Peyer's patch (tissue), 4 donors: ENCODE measurements at regions not wholly inside any gene's neighbourhood (a gene's known extent, or its start where the extent isn't known, plus 50 kb on each side); places are given as distances from the start of the nearest gene placed in this dataset.

ENCODE experiments used
- POLR2A ChIP-seq, 2 donors: fragments of 450-650 bp; IDR thresholded peaks; one replicate each; pipeline ENCODE4 v1.5.1; 2017; ENCODE audit warnings: antibody characterized with exemption in 2 of 2, mild to moderate bottlenecking in 2 of 2, moderate library complexity in 2 of 2
- TF ChIP-seq, protein P1 (sequence below), 6 experiments: fragments of 450-650 bp in 4 of 6; fragments of 200-600 bp in 2 of 6; sonication (generic) in 1 of 6; IDR thresholded peaks; one replicate each; pipeline ENCODE4 v1.5.1; 2017 to 2019; ENCODE audit warnings: antibody characterized with exemption in 6 of 6, mild to moderate bottlenecking in 3 of 6, moderate library complexity in 1 of 6

DNA sequence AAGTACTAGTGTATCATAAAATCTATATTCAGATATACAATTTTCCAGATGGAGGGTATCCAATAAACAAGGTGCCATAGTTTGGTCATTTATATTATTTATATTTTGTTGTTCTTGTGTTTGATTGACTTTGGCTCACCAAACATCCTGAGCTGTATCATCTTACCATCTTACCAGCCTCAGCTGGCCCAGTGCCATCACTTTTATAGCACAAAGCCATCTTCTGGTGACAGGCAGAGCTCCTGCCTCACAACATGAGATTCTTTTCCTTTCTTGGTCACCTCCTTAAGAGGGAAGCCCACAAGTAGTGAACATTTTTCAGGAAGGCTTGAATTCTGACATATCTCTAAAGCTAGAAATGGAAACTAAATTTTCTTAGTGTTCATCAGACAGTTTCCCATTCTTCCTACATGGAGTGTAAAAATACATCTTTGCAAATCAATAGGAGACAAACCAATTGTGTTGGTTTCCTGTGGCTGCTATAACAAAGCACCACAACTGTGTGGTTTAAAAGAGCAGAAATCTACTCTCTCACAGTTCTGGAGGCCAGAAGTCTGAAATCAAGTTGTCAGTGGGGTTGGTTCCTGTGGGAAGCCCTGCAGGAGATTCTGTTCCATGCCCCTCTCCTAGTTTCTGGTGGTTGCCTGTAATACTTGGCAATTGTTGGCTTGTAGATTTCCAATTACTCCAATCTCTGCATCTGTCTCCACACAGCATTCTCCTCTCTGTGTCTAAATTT lies 341.8 kb downstream of the MAN2A1 start:
- TF ChIP-seq, protein P1, sequence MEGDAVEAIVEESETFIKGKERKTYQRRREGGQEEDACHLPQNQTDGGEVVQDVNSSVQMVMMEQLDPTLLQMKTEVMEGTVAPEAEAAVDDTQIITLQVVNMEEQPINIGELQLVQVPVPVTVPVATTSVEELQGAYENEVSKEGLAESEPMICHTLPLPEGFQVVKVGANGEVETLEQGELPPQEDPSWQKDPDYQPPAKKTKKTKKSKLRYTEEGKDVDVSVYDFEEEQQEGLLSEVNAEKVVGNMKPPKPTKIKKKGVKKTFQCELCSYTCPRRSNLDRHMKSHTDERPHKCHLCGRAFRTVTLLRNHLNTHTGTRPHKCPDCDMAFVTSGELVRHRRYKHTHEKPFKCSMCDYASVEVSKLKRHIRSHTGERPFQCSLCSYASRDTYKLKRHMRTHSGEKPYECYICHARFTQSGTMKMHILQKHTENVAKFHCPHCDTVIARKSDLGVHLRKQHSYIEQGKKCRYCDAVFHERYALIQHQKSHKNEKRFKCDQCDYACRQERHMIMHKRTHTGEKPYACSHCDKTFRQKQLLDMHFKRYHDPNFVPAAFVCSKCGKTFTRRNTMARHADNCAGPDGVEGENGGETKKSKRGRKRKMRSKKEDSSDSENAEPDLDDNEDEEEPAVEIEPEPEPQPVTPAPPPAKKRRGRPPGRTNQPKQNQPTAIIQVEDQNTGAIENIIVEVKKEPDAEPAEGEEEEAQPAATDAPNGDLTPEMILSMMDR (IDR thresholded peaks at IDR 0.05) = no peak
- no peak for TF ChIP-seq POLR2A (IDR thresholded peaks at IDR 0.05)
